COR-L47 (cell line): ENCODE measurements at regions not wholly inside any gene's neighbourhood (a gene's known extent, or its start where the extent isn't known, plus 50 kb on each side); places are given as distances from the start of the nearest gene placed in this dataset.
A peak's percentile ranks its signal among the peaks of the same experiment; 100 is the strongest.
"Not testable (repeated sequence)": the region's sequence is repeated elsewhere in the genome, so short reads cannot be mapped to it uniquely, and the experiment has no call there.

ENCODE experiments used
- DNase-seq: peaks from one replicate; lab custom pipeline; 2025; lab: John Stamatoyannopoulos, UW

GRCh38 chr22:27312966-27313855 is 488.3 kb downstream of the MN1 start:
- DNase-seq, result no peak

DNA sequence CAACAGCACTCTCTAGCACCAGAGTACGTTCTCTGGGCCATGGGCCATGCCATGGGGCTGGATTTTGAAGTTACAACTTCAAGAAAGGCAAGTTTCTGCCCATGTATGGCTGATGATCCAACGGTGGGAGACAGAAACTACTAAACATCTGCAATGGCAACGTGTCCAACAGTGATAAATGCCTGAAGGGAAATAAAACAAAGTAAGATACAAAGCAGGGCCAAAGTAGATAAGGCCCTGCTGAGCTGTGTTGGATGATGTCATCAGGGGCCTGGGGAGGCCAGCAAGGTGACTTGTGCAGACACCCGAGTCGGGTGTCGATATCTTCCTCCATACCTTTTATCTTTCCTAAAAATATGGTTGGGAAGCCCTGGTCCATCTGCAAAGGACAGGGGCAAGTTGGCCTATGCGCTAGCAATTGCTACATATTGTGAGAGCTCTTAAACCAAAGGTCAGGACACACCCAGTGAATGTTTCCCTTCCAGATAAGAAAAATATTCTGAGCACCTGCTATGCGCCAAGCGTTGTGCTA is 487.2 kb downstream of the MN1 start:
- no peak for DNase-seq

GRCh38 chr22:27315833-27316232 is 485.7 kb downstream of the MN1 start:
- DNase-seq, result no peak

GRCh38 chr22:27317096-27317495 is 484.5 kb downstream of the MN1 start:
- no peak for DNase-seq

DNA sequence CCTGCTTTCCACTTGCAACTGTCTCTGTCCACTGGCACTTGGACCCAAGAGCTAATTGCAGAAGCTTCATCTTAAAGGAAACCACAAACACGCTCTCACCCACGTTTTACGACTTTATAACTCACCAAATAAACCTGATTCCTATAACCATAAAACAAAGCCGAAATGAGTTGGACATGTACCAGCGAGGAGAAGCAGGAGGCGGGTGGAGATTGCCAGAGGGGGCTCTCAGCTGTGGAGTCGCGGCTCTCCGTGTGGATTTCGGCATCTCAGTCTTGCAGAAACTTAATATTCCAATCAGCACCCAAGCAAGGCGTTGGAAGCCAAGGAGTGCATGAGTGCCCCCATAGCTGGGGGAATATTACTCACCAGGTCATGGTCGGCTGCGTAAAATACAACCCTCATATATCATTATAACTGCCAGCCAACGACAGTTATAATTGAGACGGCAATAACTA is 483.6 kb downstream of the MN1 start:
- no peak for DNase-seq

DNA sequence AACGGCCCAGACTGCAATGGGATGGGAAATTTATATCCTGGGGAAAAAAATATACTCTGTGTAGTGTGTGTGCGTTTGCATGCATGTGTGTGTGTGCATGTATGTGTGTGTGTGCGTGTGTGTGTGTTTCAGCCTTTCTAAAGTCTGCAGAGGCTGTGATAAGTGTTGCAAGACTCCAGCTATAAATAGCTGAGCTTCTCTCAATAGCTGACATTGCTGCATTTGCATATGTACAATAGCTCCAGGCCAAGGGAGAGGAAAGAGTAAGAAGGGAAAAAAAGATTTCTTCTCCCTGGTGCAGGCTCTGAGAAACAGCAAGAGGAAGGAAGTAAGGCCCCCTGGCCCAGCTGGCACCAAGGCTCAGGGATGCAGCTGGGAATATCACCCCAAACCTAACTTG is 483.0 kb downstream of the MN1 start:
- no peak for DNase-seq

- DNase-seq, result no peak
Measured at GRCh38 chr22:27323661-27324060, 477.9 kb downstream of the MN1 start.

DNA sequence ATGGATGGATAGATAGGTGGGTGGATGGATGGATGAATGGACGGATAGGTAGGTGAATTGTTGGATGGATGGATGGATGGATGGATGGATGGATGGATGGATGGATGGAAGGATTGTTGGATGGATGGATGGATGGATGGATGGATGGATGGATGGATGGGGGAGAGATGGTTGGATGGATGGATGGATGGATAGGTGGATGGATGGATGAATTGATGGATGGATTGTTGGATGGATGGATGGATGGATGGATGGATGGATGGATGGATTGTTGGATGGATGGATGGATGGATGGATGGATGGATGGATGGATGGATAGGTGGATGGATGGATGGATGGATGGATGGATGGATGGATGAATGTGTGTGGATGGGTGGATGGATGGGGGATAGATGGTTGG is 476.6 kb downstream of the MN1 start:
- DNase-seq, result not testable (repeated sequence)

GRCh38 chr22:27327497-27327896 is 474.1 kb downstream of the MN1 start:
- DNase-seq, result no peak

DNA sequence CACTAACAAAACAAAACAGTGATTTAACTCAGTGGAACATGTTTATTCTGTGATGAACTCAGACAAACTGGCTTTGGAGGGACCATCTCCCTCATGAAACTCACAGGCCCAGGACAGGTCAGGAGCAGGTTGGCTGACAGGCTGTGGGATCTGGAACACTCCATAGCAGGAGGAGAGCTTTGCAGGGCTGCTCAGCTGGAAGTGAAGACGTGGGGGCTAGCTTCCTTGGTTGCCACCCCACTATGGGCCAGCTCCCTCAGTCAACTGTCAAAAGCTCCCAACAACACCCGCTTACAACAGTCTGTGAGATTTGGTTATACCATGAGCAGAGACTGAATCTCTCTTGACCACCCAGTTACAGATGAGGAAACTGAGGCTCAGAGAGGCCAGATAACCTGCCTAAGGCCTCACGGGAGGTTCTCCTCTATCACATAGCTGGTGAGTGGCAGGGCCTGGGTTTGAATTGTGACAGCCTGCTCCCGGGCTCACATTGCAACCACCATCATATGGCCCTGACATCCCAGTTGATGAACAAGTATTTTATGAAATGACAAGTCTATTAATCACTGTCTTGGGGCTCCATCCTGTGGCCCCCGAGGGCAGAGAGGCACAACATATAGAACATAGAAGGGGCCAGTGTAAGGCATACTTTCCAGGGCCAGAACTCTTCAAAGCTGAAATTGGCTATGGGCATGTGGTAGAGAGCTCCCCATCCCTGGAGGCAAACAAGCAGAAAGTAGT is 473.4 kb downstream of the MN1 start:
- DNase-seq, result no peak

- no peak for DNase-seq
Measured at GRCh38 chr22:27329131-27329850, 472.3 kb downstream of the MN1 start.

DNA sequence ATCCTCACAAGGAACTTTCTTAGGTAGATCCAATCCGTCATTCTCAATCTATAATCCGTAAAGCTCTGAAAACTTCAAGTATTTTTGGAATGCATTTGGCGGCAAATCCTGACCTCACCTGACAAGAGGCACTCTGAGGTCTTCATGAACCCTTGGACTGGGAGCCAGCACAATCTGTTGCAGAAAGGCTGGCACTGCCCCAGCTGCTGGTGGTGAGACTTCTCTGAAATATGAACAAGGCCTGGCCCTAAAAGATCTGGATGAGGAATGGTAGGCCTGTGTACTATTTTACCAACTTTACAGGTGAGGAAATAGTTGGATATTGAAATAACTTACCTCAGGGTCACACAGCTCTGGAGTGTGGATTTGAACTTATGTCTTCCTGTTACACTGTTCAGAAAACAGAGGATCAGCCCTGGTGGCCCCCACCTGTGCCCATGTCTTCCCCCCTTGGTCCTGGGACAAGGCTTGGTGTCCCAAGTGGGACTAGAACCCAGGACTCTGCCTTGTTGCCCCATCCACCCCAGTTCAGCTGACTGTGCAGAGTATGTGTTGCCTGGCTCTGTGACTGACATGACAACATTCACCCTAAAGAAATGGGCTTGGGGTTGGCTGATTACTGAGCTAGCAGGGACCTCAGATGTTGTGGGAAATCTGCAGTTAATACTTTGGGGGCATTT is 471.4 kb downstream of the MN1 start:
- DNase-seq, result no peak

DNA sequence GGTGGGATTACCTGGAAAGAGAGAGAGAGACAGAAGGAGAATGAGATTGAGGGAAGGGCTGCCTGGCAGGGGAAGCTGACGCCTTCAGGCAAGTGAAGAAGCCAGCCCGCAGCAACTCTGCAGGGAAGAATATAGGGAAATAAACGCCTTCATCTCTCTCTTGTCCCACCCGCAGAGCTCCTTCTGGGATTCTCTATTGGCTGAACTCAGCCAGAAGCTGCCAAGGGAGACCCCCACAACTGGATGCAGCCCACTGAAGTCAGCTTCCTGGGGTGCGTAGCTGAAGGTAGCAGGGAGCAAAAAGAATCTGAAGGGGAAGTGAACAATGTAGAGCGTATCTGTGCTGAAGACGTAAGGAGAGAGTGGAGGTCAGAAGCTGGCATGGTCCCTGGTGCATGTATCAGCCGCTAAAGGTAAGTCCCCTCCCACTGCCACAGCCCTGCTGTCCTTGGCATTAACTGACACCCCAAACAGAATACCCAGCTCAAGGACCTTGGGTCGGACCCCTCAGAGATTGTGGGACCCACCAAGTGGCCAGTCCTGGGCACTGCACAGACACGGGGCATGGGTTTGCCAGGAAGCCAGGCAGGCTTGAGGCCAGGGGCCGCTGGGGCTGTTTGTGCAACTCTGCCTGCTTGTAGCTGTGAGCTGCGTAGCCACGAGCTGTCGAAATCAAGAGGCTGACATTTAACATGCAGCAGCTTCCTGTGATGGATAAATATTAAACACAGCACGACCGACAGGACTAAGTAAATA is 469.9 kb downstream of the MN1 start:
- peak; percentile 69 for DNase-seq

- DNase-seq, result no peak
Measured at GRCh38 chr22:27335102-27335660, 466.4 kb downstream of the MN1 start.

DNA sequence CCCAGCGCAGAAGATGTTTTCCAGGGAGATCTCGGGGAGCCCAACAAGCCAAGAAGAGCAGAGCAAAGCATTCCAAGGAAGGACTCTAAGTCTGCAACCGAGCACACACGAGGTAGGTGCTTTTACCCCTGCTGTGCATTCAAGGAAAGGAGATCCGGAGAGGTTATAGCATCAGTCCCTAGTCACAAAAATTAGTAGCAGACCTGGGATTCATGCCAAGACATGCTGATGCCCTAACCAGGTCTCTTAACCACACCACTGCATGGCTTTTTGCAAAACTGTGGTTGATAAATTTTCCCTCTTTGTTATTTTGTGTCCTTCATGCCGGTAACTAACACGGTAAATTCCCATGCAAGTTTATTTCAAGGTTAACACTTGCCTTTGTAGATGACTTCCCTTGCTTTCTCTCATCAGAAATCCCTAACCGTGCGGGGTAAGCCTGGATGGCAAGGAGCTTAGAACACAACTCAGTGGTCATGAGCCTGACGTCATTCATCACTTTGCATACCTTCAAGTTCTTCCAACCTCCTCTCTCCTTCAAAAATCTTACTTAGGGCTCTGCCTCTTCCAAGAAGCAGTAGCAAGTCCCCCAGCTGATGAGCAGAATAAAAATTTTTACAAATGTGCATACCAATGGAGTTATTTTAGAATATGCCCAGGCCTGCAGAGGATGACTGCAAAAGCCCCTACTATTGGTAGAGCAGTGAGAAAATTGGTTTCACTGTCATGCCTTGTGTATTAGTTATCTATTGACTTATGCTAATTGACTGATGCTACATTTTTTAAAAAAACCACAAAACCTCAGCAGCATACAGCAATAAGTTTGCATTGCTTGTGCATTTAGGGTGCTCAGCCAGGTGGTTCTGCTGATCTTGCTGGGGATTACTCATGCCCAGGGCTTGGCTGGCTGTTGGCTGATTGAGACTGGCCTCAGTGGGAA is 465.1 kb downstream of the MN1 start:
- no peak for DNase-seq

- no peak for DNase-seq
Measured at GRCh38 chr22:27337676-27338075, 463.9 kb downstream of the MN1 start.

DNA sequence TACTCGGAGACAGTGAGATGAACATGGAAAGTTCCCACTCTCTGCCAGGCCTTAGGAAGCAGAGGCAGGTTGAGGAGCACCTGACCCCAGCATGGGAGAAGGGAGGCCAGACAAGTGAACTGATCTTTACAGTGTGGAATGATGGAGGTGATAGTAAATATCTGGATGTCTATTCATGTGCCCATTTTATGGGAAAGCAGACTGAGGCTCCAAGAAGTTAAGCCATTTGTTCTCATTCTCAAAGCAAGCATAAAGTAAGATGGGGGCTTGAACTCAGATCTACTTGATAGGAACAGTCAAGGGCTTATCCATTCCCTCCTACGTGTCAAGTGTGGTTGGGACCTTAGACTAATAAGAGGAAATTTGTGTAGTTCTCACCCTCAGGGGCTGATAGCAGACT is 461.5 kb downstream of the MN1 start:
- DNase-seq, result no peak

DNA sequence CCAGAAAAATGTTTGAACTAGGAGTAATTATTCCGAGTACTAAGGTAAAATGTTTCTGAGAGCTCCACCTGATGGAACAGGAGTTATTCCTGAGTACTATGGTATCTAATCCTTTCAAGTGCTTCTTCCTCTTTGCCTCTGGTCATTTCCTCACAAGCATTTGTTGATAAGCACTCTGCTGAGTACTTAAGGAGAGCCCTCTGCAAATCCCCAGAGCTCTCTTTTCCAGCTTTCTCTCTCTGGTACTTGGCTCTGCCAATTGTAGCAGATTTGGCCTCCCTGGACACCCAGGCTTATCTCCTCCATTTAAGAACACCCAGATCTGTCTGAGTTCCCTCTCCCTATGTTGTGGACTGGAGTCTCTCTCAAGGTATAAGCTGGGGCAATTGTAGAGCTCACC is 457.0 kb downstream of the MN1 start:
- no peak for DNase-seq

DNA sequence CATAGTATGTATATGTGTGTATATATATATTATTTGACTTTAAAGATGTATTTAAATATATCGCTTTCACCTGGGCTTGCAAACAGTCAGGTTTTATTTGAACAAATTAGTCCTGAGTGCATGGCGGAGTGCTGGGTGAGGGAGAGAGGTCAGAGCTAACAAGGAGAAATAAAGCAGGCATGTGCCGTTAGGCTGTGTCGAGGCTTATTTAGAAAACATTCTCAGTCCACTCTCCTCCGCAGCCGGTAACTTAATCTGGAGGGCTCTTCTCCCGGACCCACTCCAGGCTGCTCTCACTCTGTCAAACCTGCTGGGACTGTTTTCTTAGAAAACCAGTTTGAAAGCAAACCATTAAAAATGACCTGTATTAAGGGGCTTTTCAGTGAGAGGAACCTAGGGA is 455.9 kb downstream of the MN1 start:
- no peak for DNase-seq

DNA sequence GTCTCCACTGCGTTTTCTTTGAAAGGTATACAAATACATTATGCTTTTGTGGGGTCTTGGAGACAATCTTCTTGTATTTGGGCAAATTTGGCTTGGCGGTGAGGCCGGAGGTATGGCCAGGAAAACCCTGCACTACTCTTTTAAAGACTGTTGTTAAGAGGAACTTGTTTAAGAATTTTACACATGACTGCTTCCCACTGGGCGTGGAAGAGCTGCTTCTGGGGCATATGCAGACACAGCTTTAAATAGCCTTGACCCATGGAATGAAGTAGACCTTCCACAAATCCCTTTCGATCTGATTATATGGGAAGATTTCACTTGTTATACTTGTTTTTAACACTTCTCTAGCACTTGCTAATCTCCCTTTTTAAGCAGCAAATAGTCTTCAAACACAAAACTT is 453.6 kb downstream of the MN1 start:
- no peak for DNase-seq
